Fibroblast of mammary gland (primary cell): ENCODE measurements at regions not wholly inside any gene's neighbourhood (a gene's known extent, or its start where the extent isn't known, plus 50 kb on each side); places are given as distances from the start of the nearest gene placed in this dataset.

Source experiments
- DNase-seq: peaks from one replicate; pipeline ENCODE4 v3.0.0-alpha.2; 2010; ENCODE audit warnings: low read depth
- H3K4me3 ChIP-seq: 2 replicates; pipeline ENCODE4 v1.5.1; 2011; ENCODE audit warnings: low read depth, mild to moderate bottlenecking, low read length, moderate library complexity; ENCODE audit not compliant: control insufficient read depth
- CTCF ChIP-seq: conservative IDR thresholded peaks from 2 replicates; pipeline ENCODE4 v1.5.1; 2011; ENCODE audit warnings: low read depth, low read length, inconsistent platforms; ENCODE audit not compliant: control insufficient read depth, insufficient read depth

GRCh38 chr13:67614013-67614412 lies 383.9 kb upstream of the PCDH9 start:
- TF ChIP-seq CTCF: no peak
- DNase-seq: no peak
- H3K4me3 ChIP-seq: no peak overlapping the region

- TF ChIP-seq CTCF: no peak
- DNase-seq: no peak
- H3K4me3 ChIP-seq: no peak overlapping the region
Observed at GRCh38 chr13:67588607-67589006, 358.5 kb upstream of the PCDH9 start.

- TF ChIP-seq CTCF: no peak
- H3K4me3 ChIP-seq: no peak overlapping the region
- DNase-seq: no peak
Observed at GRCh38 chr13:67577361-67577760, 347.2 kb upstream of the PCDH9 start.

- no peak for TF ChIP-seq CTCF
- DNase-seq: peak; percentile 26
- no peak overlapping the region for H3K4me3 ChIP-seq
Observed at GRCh38 chr13:67574320-67575233, 344.4 kb upstream of the PCDH9 start.

- DNase-seq: no peak
- no peak overlapping the region for H3K4me3 ChIP-seq
- TF ChIP-seq CTCF: no peak
Observed at GRCh38 chr13:67568205-67568604, 338.1 kb upstream of the PCDH9 start.

- H3K4me3 ChIP-seq: no peak overlapping the region
- DNase-seq: no peak
- no peak for TF ChIP-seq CTCF
Observed at GRCh38 chr13:67557642-67558241, 327.6 kb upstream of the PCDH9 start.
